ENCODE measurements at regions not wholly inside any gene's neighbourhood (a gene's known extent, or its start where the extent isn't known, plus 50 kb on each side); places are given as distances from the start of the nearest gene placed in this dataset.

GRCh38 chr6:93524671-93525451 is 105.5 kb upstream of the EPHA7 start:
- Histone ChIP-seq H3K4me1 (no peaks in the 10 kb centered on the region), H3K4me3 (no peak overlapping the region), H3K36me3 (ENCODE audit: insufficient read depth in 1 of 2, low read depth in 1 of 2) (no peaks in the 10 kb centered on the region), H3K27me3 (ENCODE audit: insufficient read depth in 3 of 3, low read length in 2 of 3) (no peaks in the 10 kb centered on the region), H3K9me3 (no peaks in the 10 kb centered on the region), H3K27ac (no peak overlapping the region)
- intact Hi-C loops (cut with DNase I): no loop called here
- 57 to 64% (median 60%) methylated on average over 6 of the region's 6 CpGs for WGBS, 3 donors
- TF ChIP-seq CTCF (IDR thresholded peaks at IDR 0.05): no peak
- no peak for ATAC-seq
- no peak for DNase-seq

GRCh38 chr6:93523365-93523764 is 104.0 kb upstream of the EPHA7 start:
- intact Hi-C loops (cut with DNase I): no loop called here
- H3K4me3 ChIP-seq: no peak overlapping the region
- no peaks in the 10 kb centered on the region for H3K27me3 ChIP-seq (ENCODE audit: insufficient read depth in 3 of 3, low read length in 2 of 3)
- H3K9me3 ChIP-seq: no peaks in the 10 kb centered on the region
- no peaks in the 10 kb centered on the region for H3K36me3 ChIP-seq (ENCODE audit: insufficient read depth in 1 of 2, low read depth in 1 of 2)
- ATAC-seq (no peak), DNase-seq (no peak)
- no peak overlapping the region for H3K27ac ChIP-seq
- TF ChIP-seq CTCF (IDR thresholded peaks at IDR 0.05): no peak
- 40 to 62% (median 51%) methylated on average over 1 of the region's 1 CpG for WGBS, 3 donors
- no peaks in the 10 kb centered on the region for H3K4me1 ChIP-seq

- WGBS, 3 donors: 84% methylated on average over 2 of the region's 2 CpGs
Observed at GRCh38 chr6:93516441-93516840, 97.1 kb upstream of the EPHA7 start.

GRCh38 chr6:93515736-93516135 is 96.4 kb upstream of the EPHA7 start:
- Histone ChIP-seq H3K27ac (no peak overlapping the region), H3K9me3 (no peaks in the 10 kb centered on the region), H3K36me3 (ENCODE audit: insufficient read depth in 1 of 2, low read depth in 1 of 2) (no peaks in the 10 kb centered on the region), H3K4me1 (no peaks in the 10 kb centered on the region), H3K4me3 (no peak overlapping the region), H3K27me3 (ENCODE audit: insufficient read depth in 3 of 3, low read length in 2 of 3) (no peaks in the 10 kb centered on the region)
- TF ChIP-seq CTCF (IDR thresholded peaks at IDR 0.05): no peak
- DNase-seq: no peak
- no peak for ATAC-seq
- intact Hi-C loops (cut with DNase I): no loop called here
- WGBS, 3 donors: 51 to 62% (median 61%) methylated on average over 2 of the region's 2 CpGs

More at GRCh38 chr6:93516441-93516840, 97.1 kb upstream of the EPHA7 start:
- Histone ChIP-seq H3K27me3 (ENCODE audit: insufficient read depth in 3 of 3, low read length in 2 of 3) (no peaks in the 10 kb centered on the region), H3K9me3 (no peaks in the 10 kb centered on the region), H3K36me3 (ENCODE audit: insufficient read depth in 1 of 2, low read depth in 1 of 2) (no peaks in the 10 kb centered on the region), H3K4me3 (no peak overlapping the region), H3K4me1 (no peaks in the 10 kb centered on the region), H3K27ac (no peak overlapping the region)
- ATAC-seq (no peak), DNase-seq (no peak)
- intact Hi-C loops (cut with DNase I): no loop called here
- TF ChIP-seq CTCF (IDR thresholded peaks at IDR 0.05): no peak

- WGBS, 3 donors: 38 to 44% (median 44%) methylated on average over 4 of the region's 4 CpGs
- ATAC-seq: no peak
- no peaks in the 10 kb centered on the region for H3K9me3 ChIP-seq
- H3K27me3 ChIP-seq (ENCODE audit: insufficient read depth in 3 of 3, low read length in 2 of 3): no peaks in the 10 kb centered on the region
- TF ChIP-seq CTCF (IDR thresholded peaks at IDR 0.05): no peak
- no peak for DNase-seq
- H3K4me3 ChIP-seq: no peak overlapping the region
- intact Hi-C loops (cut with DNase I): no loop called here
- no peak overlapping the region for H3K27ac ChIP-seq
- H3K4me1 ChIP-seq: no peaks in the 10 kb centered on the region
- H3K36me3 ChIP-seq (ENCODE audit: insufficient read depth in 1 of 2, low read depth in 1 of 2): no peaks in the 10 kb centered on the region
Observed at GRCh38 chr6:93498713-93499112, 79.4 kb upstream of the EPHA7 start.

Measured in psoas muscle (tissue), 7 donors.